Endothelial cell of umbilical vein (primary cell): ENCODE measurements at regions not wholly inside any gene's neighbourhood (a gene's known extent, or its start where the extent isn't known, plus 50 kb on each side); places are given as distances from the start of the nearest gene placed in this dataset.

Source experiments
- BruUV-seq: library from RNA; stranded (reverse); fragments of 400-500 nt; replicated peaks from 2 replicates; lab custom pipeline; 2021; lab: Mats Ljungman, UMichigan
- CTCF ChIA-PET: fragments of 300-600, 350-600 bp; sonication (Branson Sonifier 250); formaldehyde crosslinking; loops from one replicate; lab custom pipeline; 2021; ENCODE audit warnings: antibody characterized with exemption, inconsistent platforms; lab: Charles Lee
- POLR2A ChIA-PET: fragments of 300-600, 350-600 bp; sonication (Branson Sonifier 250); formaldehyde crosslinking; loops from one replicate; lab custom pipeline; 2021; ENCODE audit warnings: antibody characterized with exemption, inconsistent platforms; lab: Charles Lee
- DNase-seq: peaks from one replicate; pipeline ENCODE4 v3.0.0-alpha.2; 2011; ENCODE audit warnings: low read depth, low spot score
- FAIRE-seq: peaks from 2 replicates; lab custom pipeline; 2011; peaks lifted over from hg19 to GRCh38; lab: Jason Lieb, UNC
- H2AFZ ChIP-seq: 2 replicates; pipeline ENCODE4 v1.6.0; 2012; ENCODE audit warnings: low read depth, low read length, control low read depth, inconsistent platforms
- H3K27ac ChIP-seq: 2 replicates; pipeline ENCODE4 v1.5.1; 2011; ENCODE audit warnings: low read depth, mild to moderate bottlenecking, control low read depth, low read length, moderate library complexity; ENCODE audit not compliant: insufficient read depth
- H3K27me3 ChIP-seq, 2 experiments: 2 replicates each; pipeline versions ENCODE4 v1.6.0 to v1.6.1; 2011; ENCODE audit warnings: low read length in 2 of 2, mixed read lengths in 1 of 2; ENCODE audit not compliant: control insufficient read depth in 2 of 2, insufficient read depth in 2 of 2
- H3K36me3 ChIP-seq, 2 experiments: 2 replicates in 1 of 2; 3 replicates in 1 of 2; pipeline ENCODE4 v1.5.1; 2011; ENCODE audit warnings: low read length in 2 of 2, mild to moderate bottlenecking in 1 of 2, moderate library complexity in 1 of 2; ENCODE audit not compliant: control insufficient read depth in 2 of 2, insufficient read depth in 2 of 2; ENCODE audit errors: extremely low read depth in 1 of 2
- H3K4me1 ChIP-seq: 3 replicates; pipeline ENCODE4 v1.5.1; 2011; ENCODE audit warnings: mild to moderate bottlenecking, low read length; ENCODE audit not compliant: control insufficient read depth, insufficient read depth; ENCODE audit errors: extremely low read depth
- H3K4me2 ChIP-seq: 2 replicates; pipeline ENCODE4 v1.6.1; 2011; ENCODE audit warnings: low read length, control low read depth, mixed read lengths; ENCODE audit not compliant: insufficient read depth
- H3K4me3 ChIP-seq, 3 experiments: fragments of 200-600 bp in 1 of 3; sonication (generic), shearing (Covaris generic) in 1 of 3; replicated peaks in 1 of 3; 2 replicates each; pipeline ENCODE4 v1.5.1; 2011 to 2016; ENCODE audit warnings: control low read depth in 3 of 3, low read length in 3 of 3, mild to moderate bottlenecking in 2 of 3, inconsistent platforms in 1 of 3, low read depth in 1 of 3, moderate library complexity in 1 of 3; ENCODE audit not compliant: insufficient read depth in 1 of 3
- H3K79me2 ChIP-seq: 2 replicates; pipeline ENCODE4 v1.6.0; 2012; ENCODE audit warnings: low read length, inconsistent platforms; ENCODE audit not compliant: control insufficient read depth, insufficient read depth
- H3K9ac ChIP-seq: replicated peaks from 2 replicates; pipeline ENCODE3; 2011; ENCODE audit warnings: low read length, control low read depth; ENCODE audit not compliant: insufficient read depth; ENCODE audit errors: extremely low read depth
- H3K9me1 ChIP-seq: replicated peaks from 3 replicates; pipeline ENCODE4 v1.6.0; 2011; ENCODE audit warnings: mild to moderate bottlenecking, low read length; ENCODE audit not compliant: control insufficient read depth, insufficient read depth; ENCODE audit errors: extremely low read depth
- H3K9me3 ChIP-seq: replicated peaks from 2 replicates; pipeline ENCODE4 v1.5.1; 2012; ENCODE audit warnings: low read length, inconsistent platforms; ENCODE audit not compliant: control insufficient read depth, insufficient read depth
- H4K20me1 ChIP-seq: replicated peaks from 2 replicates; pipeline ENCODE3; 2011; ENCODE audit warnings: mild to moderate bottlenecking, low read length; ENCODE audit not compliant: control insufficient read depth, insufficient read depth; ENCODE audit errors: extremely low read depth
- EZH2 ChIP-seq: IDR thresholded peaks from 2 replicates; pipeline ENCODE4 v1.6.1; 2012; ENCODE audit warnings: borderline replicate concordance, low read depth, mild to moderate bottlenecking, moderate library complexity, low read length, inconsistent platforms; ENCODE audit not compliant: severe bottlenecking
- FOS ChIP-seq: IDR thresholded peaks from 2 replicates; pipeline ENCODE4 v1.6.1; 2011; ENCODE audit warnings: mild to moderate bottlenecking, low read length, moderate library complexity, borderline replicate concordance; ENCODE audit not compliant: insufficient read depth
- GATA2 ChIP-seq: IDR thresholded peaks from 2 replicates; pipeline ENCODE4 v1.7.0; 2011; ENCODE audit warnings: low read depth, mild to moderate bottlenecking, moderate library complexity, mixed read lengths, low read length; ENCODE audit not compliant: insufficient read length, insufficient read depth
- JUN ChIP-seq: IDR thresholded peaks from 2 replicates; pipeline ENCODE4 v1.6.1; 2011; ENCODE audit warnings: borderline replicate concordance, low read depth; ENCODE audit not compliant: insufficient read length, insufficient read depth
- MAX ChIP-seq: IDR thresholded peaks from 2 replicates; pipeline ENCODE4 v1.6.1; 2011; ENCODE audit not compliant: insufficient read depth, insufficient read length
- MYC ChIP-seq: IDR thresholded peaks from one replicate; pipeline ENCODE4 v1.6.1; 2011; ENCODE audit warnings: mild to moderate bottlenecking, low read depth, low read length
- POLR2A ChIP-seq: IDR thresholded peaks from 2 replicates; pipeline ENCODE4 v1.6.1; 2012; ENCODE audit warnings: low read depth, mild to moderate bottlenecking, control low read depth, low read length
- POLR2AphosphoS5 ChIP-seq: IDR thresholded peaks from 2 replicates; pipeline ENCODE4 v1.6.1; 2012; ENCODE audit warnings: low read depth, mild to moderate bottlenecking, control low read depth, low read length, moderate library complexity; ENCODE audit not compliant: insufficient read depth
- dilution Hi-C: fragments of 300-500 bp; cut with MboI; formaldehyde crosslinking; loops from one replicate; pipeline ENCODE4 v1.15.0; 2019; ENCODE audit warnings: low sequenced_read_pairs; ENCODE audit not compliant: extremely low pct_ligation_motif_present
- intact Hi-C: fragments of 100-400 bp; cut with micrococcal nuclease; formaldehyde crosslinking; loops from one replicate; pipeline ENCODE4 v1.10.0; 2022
- TF ChIP-seq, protein P1 (sequence below), 2 donors: IDR thresholded peaks; 1 replicate in 1 of 2; 2 replicates in 1 of 2; pipeline ENCODE4 v1.5.1; 2011; ENCODE audit warnings: low read length in 2 of 2, mild to moderate bottlenecking in 2 of 2, moderate library complexity in 2 of 2, control low read depth in 1 of 2, inconsistent platforms in 1 of 2, low read depth in 1 of 2; ENCODE audit not compliant: insufficient read depth in 1 of 2; ENCODE audit errors: extremely low read depth in 1 of 2

DNA sequence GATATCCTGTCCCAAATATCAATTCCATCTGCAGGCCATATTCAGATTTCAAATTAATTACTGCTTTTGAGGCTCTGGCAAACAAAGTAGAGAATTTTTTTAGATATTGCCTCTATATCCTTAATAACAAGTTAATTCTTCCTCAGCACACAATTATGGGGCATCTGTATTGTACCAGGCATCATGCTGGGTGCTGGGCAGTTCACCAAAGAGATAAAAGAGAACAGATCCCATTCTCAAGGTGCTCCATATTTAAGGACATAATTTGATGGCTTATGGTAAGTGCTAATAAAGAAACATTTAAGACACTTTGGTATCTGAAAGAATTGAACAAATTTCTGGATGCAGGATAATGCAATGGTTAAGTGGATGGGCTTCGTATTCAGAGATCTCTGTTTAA is 65.8 kb downstream of the SPCS3 start:
- no peaks in the 10 kb centered on the region for H3K9me3 ChIP-seq
- TF ChIP-seq, protein P1, sequence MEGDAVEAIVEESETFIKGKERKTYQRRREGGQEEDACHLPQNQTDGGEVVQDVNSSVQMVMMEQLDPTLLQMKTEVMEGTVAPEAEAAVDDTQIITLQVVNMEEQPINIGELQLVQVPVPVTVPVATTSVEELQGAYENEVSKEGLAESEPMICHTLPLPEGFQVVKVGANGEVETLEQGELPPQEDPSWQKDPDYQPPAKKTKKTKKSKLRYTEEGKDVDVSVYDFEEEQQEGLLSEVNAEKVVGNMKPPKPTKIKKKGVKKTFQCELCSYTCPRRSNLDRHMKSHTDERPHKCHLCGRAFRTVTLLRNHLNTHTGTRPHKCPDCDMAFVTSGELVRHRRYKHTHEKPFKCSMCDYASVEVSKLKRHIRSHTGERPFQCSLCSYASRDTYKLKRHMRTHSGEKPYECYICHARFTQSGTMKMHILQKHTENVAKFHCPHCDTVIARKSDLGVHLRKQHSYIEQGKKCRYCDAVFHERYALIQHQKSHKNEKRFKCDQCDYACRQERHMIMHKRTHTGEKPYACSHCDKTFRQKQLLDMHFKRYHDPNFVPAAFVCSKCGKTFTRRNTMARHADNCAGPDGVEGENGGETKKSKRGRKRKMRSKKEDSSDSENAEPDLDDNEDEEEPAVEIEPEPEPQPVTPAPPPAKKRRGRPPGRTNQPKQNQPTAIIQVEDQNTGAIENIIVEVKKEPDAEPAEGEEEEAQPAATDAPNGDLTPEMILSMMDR (IDR thresholded peaks at IDR 0.05; ENCODE audit: extremely low read depth in 1 of 2, insufficient read depth in 1 of 2, low read depth in 1 of 2, low read length in 2 of 2) = no peak
- TF ChIP-seq JUN = no peak
- no peak for TF ChIP-seq POLR2AphosphoS5
- no peak for TF ChIP-seq GATA2
- no peak for TF ChIP-seq FOS
- TF ChIP-seq POLR2A = no peak
- no peak for TF ChIP-seq MAX
- no peak for TF ChIP-seq MYC
- no peak for TF ChIP-seq EZH2
- DNase-seq (no peak), FAIRE-seq (no peak)
- peaks cover 13% of the 10 kb centered on the region for H3K4me1 ChIP-seq
- dilution Hi-C loops (no loop called here), intact Hi-C loops (no loop called here)
- no peaks in the 10 kb centered on the region for H3K79me2 ChIP-seq
- H3K27me3 ChIP-seq = peaks cover 0 to 1% of the 10 kb centered on the region in 2 experiments
- H4K20me1 ChIP-seq = no peaks in the 10 kb centered on the region
- H3K27ac ChIP-seq = no peak overlapping the region
- POLR2A ChIA-PET = no interaction called here
- H3K4me3 ChIP-seq = no peak overlapping the region
- CTCF ChIA-PET = no interaction called here
- no peaks in the 10 kb centered on the region for H3K36me3 ChIP-seq
- H2AFZ ChIP-seq = no peak overlapping the region
- no peak overlapping the region for H3K9ac ChIP-seq
- no peaks in the 10 kb centered on the region for H3K9me1 ChIP-seq
- no peak overlapping the region for H3K4me2 ChIP-seq
- no TSS peak for BruUV-seq
